GM20000 (cell line): ENCODE measurements at regions not wholly inside any gene's neighbourhood (a gene's known extent, or its start where the extent isn't known, plus 50 kb on each side); places are given as distances from the start of the nearest gene placed in this dataset.
"Not testable (repeated sequence)": the region's sequence is repeated elsewhere in the genome, so short reads cannot be mapped to it uniquely, and the experiment has no call there.

Experiments
- DNase-seq: peaks from one replicate; pipeline ENCODE4 v3.0.0; 2012; ENCODE audit warnings: low spot score
- TF ChIP-seq, protein P1 (sequence below): IDR thresholded peaks from 2 replicates; pipeline ENCODE4 v1.5.1; 2012; ENCODE audit warnings: mild to moderate bottlenecking, control low read depth; ENCODE audit errors: extremely low read depth, missing control alignments

DNA sequence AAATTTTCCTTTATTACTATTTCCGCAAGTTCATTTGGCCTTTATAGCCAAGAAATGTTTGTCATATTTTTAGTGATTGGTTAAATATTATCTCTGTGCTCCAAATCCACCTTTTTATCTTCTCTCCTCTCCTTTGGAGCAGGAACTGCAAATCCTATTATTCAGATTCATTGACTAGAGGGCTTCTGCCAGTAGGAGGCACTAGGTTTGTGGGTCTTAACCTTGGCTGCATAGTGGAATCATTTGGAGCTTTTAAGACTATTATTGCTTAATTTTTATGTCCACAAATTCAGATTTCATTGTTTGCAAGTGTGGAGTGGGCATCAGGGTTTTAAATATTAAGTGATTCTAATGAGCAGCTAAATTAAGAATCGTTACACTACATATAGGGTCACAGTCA, 75.3 kb upstream of the SYT10 start:
- TF ChIP-seq, protein P1, sequence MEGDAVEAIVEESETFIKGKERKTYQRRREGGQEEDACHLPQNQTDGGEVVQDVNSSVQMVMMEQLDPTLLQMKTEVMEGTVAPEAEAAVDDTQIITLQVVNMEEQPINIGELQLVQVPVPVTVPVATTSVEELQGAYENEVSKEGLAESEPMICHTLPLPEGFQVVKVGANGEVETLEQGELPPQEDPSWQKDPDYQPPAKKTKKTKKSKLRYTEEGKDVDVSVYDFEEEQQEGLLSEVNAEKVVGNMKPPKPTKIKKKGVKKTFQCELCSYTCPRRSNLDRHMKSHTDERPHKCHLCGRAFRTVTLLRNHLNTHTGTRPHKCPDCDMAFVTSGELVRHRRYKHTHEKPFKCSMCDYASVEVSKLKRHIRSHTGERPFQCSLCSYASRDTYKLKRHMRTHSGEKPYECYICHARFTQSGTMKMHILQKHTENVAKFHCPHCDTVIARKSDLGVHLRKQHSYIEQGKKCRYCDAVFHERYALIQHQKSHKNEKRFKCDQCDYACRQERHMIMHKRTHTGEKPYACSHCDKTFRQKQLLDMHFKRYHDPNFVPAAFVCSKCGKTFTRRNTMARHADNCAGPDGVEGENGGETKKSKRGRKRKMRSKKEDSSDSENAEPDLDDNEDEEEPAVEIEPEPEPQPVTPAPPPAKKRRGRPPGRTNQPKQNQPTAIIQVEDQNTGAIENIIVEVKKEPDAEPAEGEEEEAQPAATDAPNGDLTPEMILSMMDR, result no peak
- DNase-seq, result no peak

DNA sequence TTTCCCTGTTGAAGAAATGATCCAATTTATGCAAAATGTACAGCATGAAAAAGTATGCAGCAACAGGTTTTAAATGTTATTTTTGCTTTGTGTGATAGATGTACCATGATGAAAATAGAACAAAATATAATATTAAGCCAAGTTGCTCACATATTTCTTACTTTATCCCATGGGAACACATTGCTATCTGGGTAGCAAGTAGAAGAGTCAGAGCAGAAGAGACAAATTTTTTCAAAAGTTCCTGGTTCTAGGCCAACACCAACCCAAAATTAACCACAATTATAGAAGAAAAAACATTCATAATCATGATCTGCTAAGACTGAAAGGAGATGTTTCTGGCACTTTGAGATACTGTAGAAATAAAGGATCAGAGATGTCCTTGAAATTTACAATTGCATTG, 79.9 kb upstream of the SYT10 start:
- DNase-seq, result no peak
- TF ChIP-seq, protein P1, result no peak

DNA sequence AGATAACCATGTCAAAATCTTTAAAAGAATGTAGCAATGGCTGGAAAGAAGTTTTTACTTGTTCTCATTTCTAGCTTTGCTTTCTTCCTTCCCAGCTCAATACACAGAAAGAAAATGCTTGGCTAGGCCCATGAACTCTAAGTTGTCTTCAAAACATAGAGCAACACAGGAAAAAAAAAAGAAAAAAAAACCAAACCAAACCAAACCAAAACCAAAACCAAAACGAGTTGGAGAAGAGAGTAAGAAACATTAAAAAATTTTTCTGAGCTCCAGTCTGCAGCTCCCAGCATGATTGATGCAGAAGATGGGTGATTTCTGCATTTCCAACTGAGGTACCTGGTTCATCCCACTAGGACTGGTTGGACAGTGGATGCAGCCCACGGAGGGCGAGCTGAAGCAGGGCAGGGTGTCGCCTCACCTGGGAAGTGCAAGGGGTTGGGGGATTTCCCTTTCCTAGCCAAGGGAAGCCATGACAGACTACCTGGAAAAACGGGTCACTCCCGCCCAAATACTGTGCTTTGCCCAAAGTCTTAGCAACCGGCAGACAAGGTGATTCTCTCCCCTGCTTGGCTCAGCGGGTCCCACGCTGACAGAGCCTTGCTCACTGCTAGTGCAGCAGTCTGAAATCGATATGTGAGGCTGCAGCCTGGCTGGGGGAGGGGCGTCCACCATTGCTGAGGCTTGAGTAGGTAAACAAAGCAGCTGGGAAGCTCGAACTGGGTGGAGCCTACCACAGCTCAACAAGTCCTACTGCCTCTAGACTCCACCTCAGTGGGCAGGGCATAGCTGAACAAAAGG, 81.1 kb upstream of the SYT10 start:
- DNase-seq, result not testable (repeated sequence)

DNA sequence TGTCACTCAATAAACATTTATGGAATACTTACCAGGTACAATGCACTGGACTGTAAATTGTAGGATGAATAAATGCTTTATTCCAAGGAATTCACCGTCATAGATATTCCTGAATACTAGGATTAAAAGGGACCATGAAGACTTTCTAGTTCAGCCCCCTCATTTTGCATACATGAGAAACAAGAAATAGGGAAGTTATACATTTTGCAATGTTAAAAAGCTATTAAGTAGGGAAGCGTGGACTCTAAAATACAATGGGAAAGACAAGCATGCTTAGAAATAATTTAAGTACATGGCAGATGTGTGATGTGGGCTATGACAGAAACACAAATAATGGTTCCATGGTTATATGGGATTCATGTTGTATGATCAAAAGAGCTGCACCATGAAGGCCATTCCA, 89.4 kb upstream of the SYT10 start:
- TF ChIP-seq, protein P1, result no peak
- DNase-seq, result no peak

DNA sequence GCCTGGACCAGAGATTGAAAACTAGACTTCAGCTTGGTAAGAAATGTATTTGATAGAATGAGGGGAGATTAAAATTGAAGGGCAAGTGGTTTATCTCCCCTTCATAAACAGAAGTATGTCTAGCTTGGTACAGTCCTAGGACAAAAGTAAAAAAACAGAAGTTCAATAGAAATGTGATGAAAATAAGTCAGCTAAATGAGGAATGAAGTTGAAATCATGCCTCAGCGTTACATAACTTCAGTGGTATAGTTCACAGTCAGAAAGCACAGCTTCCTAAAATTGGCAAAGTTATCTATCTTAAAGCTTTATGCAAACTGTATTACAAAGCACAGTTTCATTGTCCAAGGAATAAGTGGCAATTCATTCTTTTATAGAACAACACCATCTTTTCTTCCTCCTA, 90.2 kb upstream of the SYT10 start:
- TF ChIP-seq, protein P1, result no peak
- DNase-seq, result no peak

DNA sequence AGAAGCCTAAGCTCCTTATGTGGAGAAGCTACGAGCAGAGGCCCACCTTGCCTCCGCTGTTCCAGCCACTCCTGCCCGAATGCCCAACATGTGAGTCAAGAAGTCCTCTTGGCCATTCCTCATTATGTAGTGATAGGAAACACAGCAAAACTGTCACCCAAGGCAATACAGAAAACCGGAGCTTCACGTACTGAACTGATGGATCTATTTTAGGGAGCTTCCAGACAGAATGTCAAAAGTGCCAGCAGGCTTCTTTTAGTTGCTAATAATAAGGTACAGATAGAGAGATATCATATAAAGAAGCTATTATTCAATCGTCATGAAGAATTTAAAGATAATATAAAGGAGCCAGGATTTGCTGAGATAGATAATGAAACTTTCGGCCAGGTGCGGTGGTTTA, 91.6 kb upstream of the SYT10 start:
- TF ChIP-seq, protein P1, result no peak
- DNase-seq, result no peak

DNA sequence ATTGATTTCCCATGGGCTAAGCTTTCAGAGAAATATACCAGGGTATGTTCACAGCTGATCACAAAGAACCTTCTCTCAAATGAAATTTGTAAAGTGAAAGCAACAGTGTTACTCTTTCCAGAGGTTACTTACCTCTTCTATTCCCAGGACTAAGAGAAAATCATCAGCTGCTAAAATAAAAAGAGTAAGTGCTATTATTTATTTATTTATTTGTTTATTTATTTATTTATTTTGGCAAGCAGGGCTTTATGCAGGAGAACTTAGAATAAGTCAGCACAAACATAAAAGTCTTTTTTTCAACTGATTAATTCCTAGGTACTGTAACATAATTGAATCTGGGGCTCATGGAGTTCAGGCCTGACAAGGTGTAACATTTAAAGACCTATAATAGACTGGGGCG, 93.9 kb upstream of the SYT10 start:
- DNase-seq, result no peak
- TF ChIP-seq, protein P1, result no peak

DNA sequence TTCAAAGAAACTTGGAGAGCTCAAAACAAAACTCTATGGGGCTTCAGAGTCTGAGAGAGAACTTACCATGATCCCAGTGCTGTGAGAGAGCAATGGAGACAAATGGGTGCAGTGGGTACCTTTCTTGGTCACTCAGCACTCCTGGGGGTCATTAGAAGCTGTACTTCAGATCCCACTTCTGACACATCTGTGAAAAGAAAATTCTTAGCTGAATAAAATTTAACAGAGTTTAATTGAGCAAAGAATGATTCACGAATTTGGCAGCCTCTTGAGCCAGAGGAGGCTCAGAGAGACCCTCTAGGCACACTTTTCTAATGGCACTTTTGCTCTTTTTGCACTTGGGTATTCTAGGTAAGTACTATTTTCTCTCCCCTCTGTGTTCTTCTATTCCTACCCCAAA, 96.8 kb upstream of the SYT10 start:
- TF ChIP-seq, protein P1, result no peak
- no peak for DNase-seq
